ENCODE measurements at regions not wholly inside any gene's neighbourhood (a gene's known extent, or its start where the extent isn't known, plus 50 kb on each side); places are given as distances from the start of the nearest gene placed in this dataset.

- no peak for TF ChIP-seq POLR2A (IDR thresholded peaks at IDR 0.05)
- TF ChIP-seq CTCF (IDR thresholded peaks at IDR 0.05) = no peak
Measured at GRCh38 chr1:215497528-215497927, 69.6 kb upstream of the KCTD3 start.
